Neural cell (in vitro differentiated cells): ENCODE measurements at regions not wholly inside any gene's neighbourhood (a gene's known extent, or its start where the extent isn't known, plus 50 kb on each side); places are given as distances from the start of the nearest gene placed in this dataset.

Source experiments
- H2AFZ ChIP-seq: fragments of 200-600, 300-800 bp; sonication (generic), shearing (Covaris generic); 2 replicates; pipeline ENCODE4 v1.6.0; 2014; ENCODE audit warnings: low read depth, mild to moderate bottlenecking, antibody characterized with exemption, low read length, moderate library complexity
- H3F3A ChIP-seq: fragments of 200-600 bp; shearing (Covaris generic); 2 replicates; pipeline ENCODE4 v1.6.1; 2016; ENCODE audit warnings: mild to moderate bottlenecking, moderate library complexity, mixed read lengths, antibody characterized with exemption, low read length; ENCODE audit not compliant: insufficient read depth, poor library complexity, severe bottlenecking
- H3K27ac ChIP-seq: fragments of 200-600, 300-800 bp; sonication (generic), shearing (Covaris generic); 2 replicates; pipeline ENCODE4 v1.5.1; 2014; ENCODE audit warnings: mild to moderate bottlenecking, low read length, moderate library complexity
- H3K27me3 ChIP-seq: fragments of 300-800, 200-600 bp; sonication (generic), shearing (Covaris generic); 2 replicates; pipeline ENCODE4 v1.6.0; 2014; ENCODE audit warnings: mild to moderate bottlenecking, low read depth, low read length, moderate library complexity; ENCODE audit not compliant: insufficient read depth
- H3K36me3 ChIP-seq: fragments of 300-800, 200-600 bp; sonication (generic), shearing (Covaris generic); 2 replicates; pipeline ENCODE4 v1.5.1; 2014; ENCODE audit warnings: mild to moderate bottlenecking, antibody characterized with exemption, low read length, moderate library complexity; ENCODE audit not compliant: insufficient read depth
- H3K4me2 ChIP-seq: fragments of 300-800, 200-600 bp; sonication (generic), shearing (Covaris generic); 2 replicates; pipeline ENCODE4 v1.6.0; 2014; ENCODE audit warnings: mild to moderate bottlenecking, low read length
- H3K4me3 ChIP-seq: fragments of 300-800, 200-600 bp; sonication (generic), shearing (Covaris generic); 2 replicates; pipeline ENCODE4 v1.5.1; 2014; ENCODE audit warnings: mild to moderate bottlenecking, low read length, moderate library complexity
- H3K79me2 ChIP-seq: fragments of 200-600 bp; shearing (Covaris generic); replicated peaks from 2 replicates; pipeline ENCODE4 v1.6.0; 2014; ENCODE audit warnings: mild to moderate bottlenecking, low read length, moderate library complexity; ENCODE audit not compliant: insufficient read depth
- H3K9ac ChIP-seq: fragments of 300-800, 200-600 bp; sonication (generic), shearing (Covaris generic); 2 replicates; pipeline ENCODE4 v1.6.1; 2016; ENCODE audit warnings: mild to moderate bottlenecking, low read length, mixed read lengths
- H3K9me2 ChIP-seq: fragments of 200-600 bp; shearing (Covaris generic); 2 replicates; pipeline ENCODE4 v1.6.1; 2016; ENCODE audit warnings: mild to moderate bottlenecking, low read length, mixed read lengths; ENCODE audit not compliant: insufficient read depth
- H3K9me3 ChIP-seq: fragments of 200-600, 300-800 bp; sonication (generic), shearing (Covaris generic); 2 replicates; pipeline ENCODE4 v1.6.1; 2016; ENCODE audit warnings: mild to moderate bottlenecking, mixed run types, low read length, moderate library complexity, mixed read lengths
- H4K20me1 ChIP-seq: fragments of 200-600 bp; shearing (Covaris generic); 2 replicates; pipeline ENCODE4 v1.6.1; 2016; ENCODE audit warnings: mild to moderate bottlenecking, mixed run types; ENCODE audit not compliant: insufficient read depth
- EP300 ChIP-seq: fragments of 450-650 bp; conservative IDR thresholded peaks from 2 replicates; pipeline ENCODE4 v1.6.1; 2014; ENCODE audit warnings: antibody characterized with exemption, mild to moderate bottlenecking, moderate library complexity; ENCODE audit not compliant: poor library complexity, severe bottlenecking
- EZH2 ChIP-seq: fragments of 200-600, 300-800 bp; shearing (Covaris generic), sonication (generic); IDR thresholded peaks from 2 replicates; pipeline ENCODE4 v1.6.1; 2014; ENCODE audit warnings: antibody characterized with exemption, low read length, borderline replicate concordance, mild to moderate bottlenecking; ENCODE audit not compliant: insufficient read depth, poor library complexity, severe bottlenecking
- MXI1 ChIP-seq: fragments of 450-650 bp; conservative IDR thresholded peaks from 2 replicates; pipeline ENCODE4 v1.6.1; 2014; ENCODE audit warnings: antibody characterized with exemption, mild to moderate bottlenecking; ENCODE audit not compliant: poor library complexity, severe bottlenecking
- POLR2AphosphoS5 ChIP-seq: IDR thresholded peaks from 2 replicates; pipeline ENCODE4 v1.6.1; 2012
- RAD21 ChIP-seq: fragments of 450-650 bp; conservative IDR thresholded peaks from 2 replicates; pipeline ENCODE4 v1.6.1; 2014; ENCODE audit warnings: antibody characterized with exemption, mild to moderate bottlenecking, moderate library complexity
- SMC3 ChIP-seq: fragments of 450-650 bp; conservative IDR thresholded peaks from 2 replicates; pipeline ENCODE4 v1.6.1; 2014; ENCODE audit warnings: antibody characterized with exemption, mild to moderate bottlenecking, moderate library complexity; ENCODE audit not compliant: poor library complexity
- TAF1 ChIP-seq: IDR thresholded peaks from 2 replicates; pipeline ENCODE4 v1.6.1; 2012; ENCODE audit warnings: low read depth
- TF ChIP-seq, protein P1 (sequence below): IDR thresholded peaks from 2 replicates; pipeline ENCODE4 v1.6.1; 2012; ENCODE audit warnings: borderline replicate concordance
- TF ChIP-seq, protein P2 (sequence below): fragments of 450-650 bp; IDR thresholded peaks from 2 replicates; pipeline ENCODE4 v1.5.1; 2014; ENCODE audit warnings: antibody characterized with exemption, mild to moderate bottlenecking, moderate library complexity; ENCODE audit not compliant: poor library complexity, severe bottlenecking

DNA sequence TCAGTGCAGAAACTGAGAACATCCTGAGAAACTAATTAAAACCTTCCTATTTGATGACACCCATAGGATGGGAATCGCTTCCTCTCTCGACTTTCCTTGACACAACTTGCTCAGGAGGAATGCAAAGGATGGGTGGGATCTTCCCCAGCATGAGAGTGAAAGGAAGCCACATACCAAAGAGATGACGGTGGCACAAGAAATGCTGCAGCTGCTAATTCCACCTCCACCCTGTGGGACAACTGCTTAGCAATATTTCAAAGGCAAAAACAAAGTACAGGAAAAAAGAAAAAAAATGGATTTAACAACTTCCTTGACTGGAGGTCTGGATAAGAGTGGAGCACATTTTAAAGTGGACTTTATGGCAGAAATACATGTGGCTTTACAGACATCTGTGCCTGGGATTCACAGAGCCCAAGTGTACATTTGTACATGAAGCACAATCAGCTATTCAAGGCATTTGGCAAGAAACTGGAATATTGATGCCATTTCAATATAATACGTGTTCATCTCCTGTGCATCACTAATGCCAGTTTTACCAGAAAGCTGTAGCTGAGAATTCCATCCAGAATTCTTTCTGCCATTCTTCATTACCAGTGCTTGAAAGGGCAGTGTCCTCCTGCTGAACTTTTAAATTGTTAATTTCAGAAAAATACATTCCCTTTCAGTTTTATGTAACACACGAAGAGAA lies 359.2 kb upstream of the ACTBL2 start:
- Histone ChIP-seq H3K9ac (no peak overlapping the region), H2AFZ (no peak overlapping the region), H3K9me2 (no peaks in the 10 kb centered on the region), H3K27me3 (no peaks in the 10 kb centered on the region), H3K79me2 (no peaks in the 10 kb centered on the region), H3K4me2 (no peak overlapping the region), H3F3A (no peaks in the 10 kb centered on the region), H3K4me3 (no peak overlapping the region), H4K20me1 (no peaks in the 10 kb centered on the region), H3K27ac (no peak overlapping the region), H3K9me3 (no peaks in the 10 kb centered on the region), H3K36me3 (no peaks in the 10 kb centered on the region)
- TF ChIP-seq, protein P1, sequence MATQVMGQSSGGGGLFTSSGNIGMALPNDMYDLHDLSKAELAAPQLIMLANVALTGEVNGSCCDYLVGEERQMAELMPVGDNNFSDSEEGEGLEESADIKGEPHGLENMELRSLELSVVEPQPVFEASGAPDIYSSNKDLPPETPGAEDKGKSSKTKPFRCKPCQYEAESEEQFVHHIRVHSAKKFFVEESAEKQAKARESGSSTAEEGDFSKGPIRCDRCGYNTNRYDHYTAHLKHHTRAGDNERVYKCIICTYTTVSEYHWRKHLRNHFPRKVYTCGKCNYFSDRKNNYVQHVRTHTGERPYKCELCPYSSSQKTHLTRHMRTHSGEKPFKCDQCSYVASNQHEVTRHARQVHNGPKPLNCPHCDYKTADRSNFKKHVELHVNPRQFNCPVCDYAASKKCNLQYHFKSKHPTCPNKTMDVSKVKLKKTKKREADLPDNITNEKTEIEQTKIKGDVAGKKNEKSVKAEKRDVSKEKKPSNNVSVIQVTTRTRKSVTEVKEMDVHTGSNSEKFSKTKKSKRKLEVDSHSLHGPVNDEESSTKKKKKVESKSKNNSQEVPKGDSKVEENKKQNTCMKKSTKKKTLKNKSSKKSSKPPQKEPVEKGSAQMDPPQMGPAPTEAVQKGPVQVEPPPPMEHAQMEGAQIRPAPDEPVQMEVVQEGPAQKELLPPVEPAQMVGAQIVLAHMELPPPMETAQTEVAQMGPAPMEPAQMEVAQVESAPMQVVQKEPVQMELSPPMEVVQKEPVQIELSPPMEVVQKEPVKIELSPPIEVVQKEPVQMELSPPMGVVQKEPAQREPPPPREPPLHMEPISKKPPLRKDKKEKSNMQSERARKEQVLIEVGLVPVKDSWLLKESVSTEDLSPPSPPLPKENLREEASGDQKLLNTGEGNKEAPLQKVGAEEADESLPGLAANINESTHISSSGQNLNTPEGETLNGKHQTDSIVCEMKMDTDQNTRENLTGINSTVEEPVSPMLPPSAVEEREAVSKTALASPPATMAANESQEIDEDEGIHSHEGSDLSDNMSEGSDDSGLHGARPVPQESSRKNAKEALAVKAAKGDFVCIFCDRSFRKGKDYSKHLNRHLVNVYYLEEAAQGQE, result no peak
- no peak for TF ChIP-seq EP300
- no peak for TF ChIP-seq POLR2AphosphoS5
- TF ChIP-seq, protein P2, sequence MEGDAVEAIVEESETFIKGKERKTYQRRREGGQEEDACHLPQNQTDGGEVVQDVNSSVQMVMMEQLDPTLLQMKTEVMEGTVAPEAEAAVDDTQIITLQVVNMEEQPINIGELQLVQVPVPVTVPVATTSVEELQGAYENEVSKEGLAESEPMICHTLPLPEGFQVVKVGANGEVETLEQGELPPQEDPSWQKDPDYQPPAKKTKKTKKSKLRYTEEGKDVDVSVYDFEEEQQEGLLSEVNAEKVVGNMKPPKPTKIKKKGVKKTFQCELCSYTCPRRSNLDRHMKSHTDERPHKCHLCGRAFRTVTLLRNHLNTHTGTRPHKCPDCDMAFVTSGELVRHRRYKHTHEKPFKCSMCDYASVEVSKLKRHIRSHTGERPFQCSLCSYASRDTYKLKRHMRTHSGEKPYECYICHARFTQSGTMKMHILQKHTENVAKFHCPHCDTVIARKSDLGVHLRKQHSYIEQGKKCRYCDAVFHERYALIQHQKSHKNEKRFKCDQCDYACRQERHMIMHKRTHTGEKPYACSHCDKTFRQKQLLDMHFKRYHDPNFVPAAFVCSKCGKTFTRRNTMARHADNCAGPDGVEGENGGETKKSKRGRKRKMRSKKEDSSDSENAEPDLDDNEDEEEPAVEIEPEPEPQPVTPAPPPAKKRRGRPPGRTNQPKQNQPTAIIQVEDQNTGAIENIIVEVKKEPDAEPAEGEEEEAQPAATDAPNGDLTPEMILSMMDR, result no peak
- no peak for TF ChIP-seq EZH2
- TF ChIP-seq TAF1, result no peak
- no peak for TF ChIP-seq SMC3
- TF ChIP-seq RAD21, result no peak
- no peak for TF ChIP-seq MXI1

DNA sequence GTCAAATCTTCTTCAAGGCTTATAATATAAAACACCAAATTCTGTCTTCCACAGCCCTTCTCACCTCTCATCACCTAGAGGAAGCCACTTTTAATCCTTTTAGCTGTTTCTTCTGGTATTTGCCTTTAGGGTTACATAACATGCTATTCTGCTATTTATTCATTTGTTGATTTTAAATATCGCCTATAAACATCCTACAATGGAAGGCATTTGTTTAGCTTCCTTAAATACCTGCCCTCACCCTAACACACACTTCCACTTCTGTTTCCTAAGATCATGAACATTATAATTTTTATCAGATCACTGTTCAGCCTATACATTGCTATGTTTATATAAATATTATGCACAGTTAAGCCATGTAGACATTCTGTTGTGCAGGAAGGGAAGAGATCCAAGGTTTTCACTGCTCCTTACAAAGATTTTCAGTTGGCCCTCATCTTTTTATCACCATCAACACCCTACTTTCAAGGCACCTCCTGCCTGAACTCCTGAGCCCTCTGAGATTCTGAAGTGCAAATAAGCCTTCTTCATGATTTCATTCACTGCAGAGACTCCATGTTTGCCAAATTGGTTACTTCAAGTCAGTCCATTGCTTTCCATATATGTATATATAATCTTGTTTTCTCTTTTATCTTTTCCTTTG lies 356.9 kb upstream of the ACTBL2 start:
- Histone ChIP-seq H3K27me3 (no peaks in the 10 kb centered on the region), H3K9me3 (no peaks in the 10 kb centered on the region), H3K4me3 (no peak overlapping the region), H3F3A (no peaks in the 10 kb centered on the region), H3K9ac (no peak overlapping the region), H3K4me2 (no peak overlapping the region), H4K20me1 (no peaks in the 10 kb centered on the region), H2AFZ (no peak overlapping the region), H3K27ac (no peak overlapping the region), H3K9me2 (no peaks in the 10 kb centered on the region), H3K79me2 (no peaks in the 10 kb centered on the region), H3K36me3 (no peaks in the 10 kb centered on the region)
- TF ChIP-seq EZH2 (no peak), EP300 (no peak), POLR2AphosphoS5 (no peak), MXI1 (no peak), RAD21 (no peak)
- TF ChIP-seq, protein P1, result no peak
